ENCODE measurements at regions not wholly inside any gene's neighbourhood (a gene's known extent, or its start where the extent isn't known, plus 50 kb on each side); places are given as distances from the start of the nearest gene placed in this dataset.

DNA sequence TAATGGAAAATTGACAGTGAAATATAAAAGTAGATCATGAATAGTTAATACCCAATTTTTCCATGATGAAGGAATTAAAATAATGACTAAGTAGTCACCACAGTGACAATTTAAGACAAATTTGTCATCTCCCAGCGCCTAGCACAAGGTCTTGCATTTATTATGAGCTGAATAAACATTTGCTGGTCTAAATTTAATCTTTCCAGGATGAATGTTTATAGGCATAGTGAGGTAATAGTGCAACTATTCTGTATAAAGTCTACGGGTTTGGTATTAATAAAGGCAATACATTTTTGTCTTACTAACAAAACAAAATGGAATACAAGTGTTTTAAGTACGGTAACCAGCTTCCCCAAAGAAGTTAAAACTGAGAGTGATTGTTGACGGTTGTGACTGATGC is 209.3 kb downstream of the CD47 start:
- TF ChIP-seq CTCF (IDR thresholded peaks at IDR 0.05; ENCODE audit: low read depth, low read length), result no peak
- DNase-seq (ENCODE audit: low read depth, low spot score), result no peak
- Histone ChIP-seq H3K27me3 (ENCODE audit: control insufficient read depth, insufficient read depth, low read length) (no peaks in the 10 kb centered on the region), H3K4me3 (ENCODE audit: low read depth, low read length) (no peak overlapping the region), H3K9me3 (ENCODE audit: control insufficient read depth, insufficient read depth, low read length) (no peaks in the 10 kb centered on the region), H3K27ac (ENCODE audit: low read depth, low read length) (no peak overlapping the region)
- CTCF ChIA-PET, result interaction anchor here (2.1 kb wide), 1 partner anchor 47 kb away, joined by 5 read pairs; no protein-coding TSS in a partner anchor
- POLR2A ChIA-PET, result no interaction called here

GRCh38 chr3:107880702-107881101 is 210.1 kb downstream of the CD47 start:
- ChIA-PET POLR2A (no interaction called here), CTCF (interaction anchor here (0.5 to 2.1 kb wide), 2 partner anchors 47 to 609 kb away, joined by 3 to 5 read pairs; no protein-coding TSS in a partner anchor)
- no peak for DNase-seq (ENCODE audit: low read depth, low spot score)
- Histone ChIP-seq H3K4me3 (ENCODE audit: low read depth, low read length) (no peak overlapping the region), H3K27ac (ENCODE audit: low read depth, low read length) (no peak overlapping the region), H3K27me3 (ENCODE audit: control insufficient read depth, insufficient read depth, low read length) (no peaks in the 10 kb centered on the region), H3K9me3 (ENCODE audit: control insufficient read depth, insufficient read depth, low read length) (no peaks in the 10 kb centered on the region)
- TF ChIP-seq CTCF (IDR thresholded peaks at IDR 0.05; ENCODE audit: low read depth, low read length), result no peak

GRCh38 chr3:107877936-107878335 is 212.9 kb downstream of the CD47 start:
- ChIA-PET POLR2A (no interaction called here), CTCF (no interaction called here)
- no peaks in the 10 kb centered on the region for H3K9me3 ChIP-seq (ENCODE audit: control insufficient read depth, insufficient read depth, low read length)
- no peaks in the 10 kb centered on the region for H3K27me3 ChIP-seq (ENCODE audit: control insufficient read depth, insufficient read depth, low read length)
- H3K4me3 ChIP-seq (ENCODE audit: low read depth, low read length), result no peak overlapping the region
- DNase-seq (ENCODE audit: low read depth, low spot score), result no peak
- TF ChIP-seq CTCF (IDR thresholded peaks at IDR 0.05; ENCODE audit: low read depth, low read length), result no peak
- no peak overlapping the region for H3K27ac ChIP-seq (ENCODE audit: low read depth, low read length)

DNA sequence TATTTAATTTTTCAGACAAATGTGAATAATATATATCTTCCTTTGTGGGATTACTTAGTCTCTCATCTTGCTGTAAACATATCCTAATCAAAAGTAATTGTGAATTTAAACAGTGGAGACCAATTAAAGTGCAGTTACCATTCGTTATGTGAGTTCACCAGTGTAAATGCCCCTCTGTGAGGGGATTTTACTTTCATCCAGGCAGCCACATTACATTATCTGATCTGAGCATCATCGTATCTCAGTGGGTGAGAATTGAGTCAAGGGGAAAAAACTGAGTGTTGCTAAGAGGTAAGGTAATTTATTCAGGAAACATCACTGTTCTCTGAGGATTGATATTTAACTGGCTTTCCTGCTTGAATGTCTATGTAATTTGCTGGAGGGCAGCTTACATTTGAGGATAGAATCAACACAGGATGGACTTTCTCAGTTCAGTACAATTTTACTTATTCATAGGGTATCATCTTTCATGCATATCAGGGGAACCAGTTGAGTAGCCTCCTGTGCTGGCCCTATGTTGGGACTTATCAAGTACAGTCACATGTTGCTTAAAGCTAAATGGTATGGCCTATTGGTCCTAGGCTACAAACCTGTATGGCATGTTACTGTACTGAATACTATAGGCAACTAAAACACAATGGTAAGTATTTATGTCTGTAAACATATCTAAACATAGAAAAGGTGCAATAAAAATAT is 219.7 kb downstream of the CD47 start:
- TF ChIP-seq CTCF (IDR thresholded peaks at IDR 0.05; ENCODE audit: low read depth, low read length), result no peak
- no peak overlapping the region for H3K27ac ChIP-seq (ENCODE audit: low read depth, low read length)
- POLR2A ChIA-PET, result no interaction called here
- CTCF ChIA-PET, result interaction anchor here (1.1 kb wide), 2 partner anchors 11 to 56 kb away, joined by 3 read pairs; no protein-coding TSS in a partner anchor
- no peak for DNase-seq (ENCODE audit: low read depth, low spot score)
- no peaks in the 10 kb centered on the region for H3K9me3 ChIP-seq (ENCODE audit: control insufficient read depth, insufficient read depth, low read length)
- H3K27me3 ChIP-seq (ENCODE audit: control insufficient read depth, insufficient read depth, low read length), result no peaks in the 10 kb centered on the region
- H3K4me3 ChIP-seq (ENCODE audit: low read depth, low read length), result no peak overlapping the region

DNA sequence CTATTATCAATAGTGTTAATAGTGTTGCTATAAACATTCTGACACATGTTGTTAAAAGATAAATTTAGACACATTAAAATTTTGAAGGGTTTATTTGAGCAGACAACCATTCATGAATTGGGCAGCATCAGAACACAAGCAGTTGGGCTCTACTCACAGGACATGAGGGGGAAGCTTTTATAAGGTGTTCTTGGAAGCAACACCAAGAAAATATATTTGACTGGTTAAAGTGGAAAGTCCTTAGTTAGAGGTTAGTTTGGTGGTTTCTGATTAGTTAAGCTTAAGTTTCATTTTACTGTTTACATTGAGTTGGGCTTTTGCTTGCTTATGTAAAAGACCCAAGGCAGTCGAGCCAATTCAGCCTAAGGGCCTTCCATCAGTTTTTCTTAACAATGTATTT is 220.7 kb downstream of the CD47 start:
- H3K27me3 ChIP-seq (ENCODE audit: control insufficient read depth, insufficient read depth, low read length), result no peaks in the 10 kb centered on the region
- H3K9me3 ChIP-seq (ENCODE audit: control insufficient read depth, insufficient read depth, low read length), result no peaks in the 10 kb centered on the region
- no peak overlapping the region for H3K4me3 ChIP-seq (ENCODE audit: low read depth, low read length)
- no peak for TF ChIP-seq CTCF (IDR thresholded peaks at IDR 0.05; ENCODE audit: low read depth, low read length)
- H3K27ac ChIP-seq (ENCODE audit: low read depth, low read length), result no peak overlapping the region
- POLR2A ChIA-PET, result no interaction called here
- CTCF ChIA-PET, result interaction anchor here (1.1 to 2.8 kb wide), 2 partner anchors 10 to 58 kb away, joined by 3 to 11 read pairs; no protein-coding TSS in a partner anchor
- DNase-seq (ENCODE audit: low read depth, low spot score), result no peak

Measured in AG04450 (cell line).